Small intestine (tissue), 7 donors: ENCODE measurements at regions not wholly inside any gene's neighbourhood (a gene's known extent, or its start where the extent isn't known, plus 50 kb on each side); places are given as distances from the start of the nearest gene placed in this dataset.
A peak's percentile ranks its signal among the peaks of the same experiment; 100 is the strongest.

Experiments
- DNase-seq, 2 donors: peaks; one replicate each; pipeline versions ENCODE4 v3.0.0 to v3.0.0-alpha.2; 2013
- FAIRE-seq: peaks from 2 replicates; lab custom pipeline; 2012; peaks lifted over from hg19 to GRCh38; lab: Jason Lieb, UNC
- H3K27ac ChIP-seq, 3 donors: one replicate each; pipeline ENCODE4 v1.5.1; 2013; ENCODE audit warnings: low read length in 2 of 3, mild to moderate bottlenecking in 2 of 3, control low read depth in 1 of 3, inconsistent platforms in 1 of 3, low read depth in 1 of 3, moderate library complexity in 1 of 3
- H3K27me3 ChIP-seq, 3 donors: one replicate each; pipeline ENCODE4 v1.6.1; 2013; ENCODE audit warnings: low read length in 3 of 3, inconsistent platforms in 1 of 3; ENCODE audit not compliant: control insufficient read depth in 3 of 3, insufficient read depth in 3 of 3
- H3K36me3 ChIP-seq, 3 donors: one replicate each; pipeline ENCODE4 v1.6.1; 2013; ENCODE audit warnings: low read length in 3 of 3, inconsistent platforms in 1 of 3, low read depth in 1 of 3, mild to moderate bottlenecking in 1 of 3, moderate library complexity in 1 of 3; ENCODE audit not compliant: control insufficient read depth in 3 of 3, insufficient read depth in 2 of 3
- H3K4me1 ChIP-seq, 3 donors: one replicate each; pipeline ENCODE4 v1.6.1; 2013; ENCODE audit warnings: low read length in 2 of 3, inconsistent platforms in 1 of 3, low read depth in 1 of 3, mild to moderate bottlenecking in 1 of 3, moderate library complexity in 1 of 3; ENCODE audit not compliant: control insufficient read depth in 3 of 3, insufficient read depth in 2 of 3
- H3K4me3 ChIP-seq, 3 donors: one replicate each; pipeline ENCODE4 v1.5.1; 2013; ENCODE audit warnings: low read length in 3 of 3, control low read depth in 1 of 3, inconsistent platforms in 1 of 3, low read depth in 1 of 3, mild to moderate bottlenecking in 1 of 3, moderate library complexity in 1 of 3
- H3K9me3 ChIP-seq, 2 donors: one replicate each; pipeline ENCODE4 v1.6.1; 2013; ENCODE audit warnings: low read depth in 1 of 2, low read length in 1 of 2; ENCODE audit not compliant: control insufficient read depth in 2 of 2, insufficient read depth in 1 of 2
- WGBS, 3 donors: extraction: QIAGEN DNeasy Blood & Tissue Kit; methylation state at CpG; one replicate each; pipeline ENCODE4 v1.1.7; 2013; 5-methylcytosine and 5-hydroxymethylcytosine counted together
- donor health status: healthy with polysubstance abuse.
- donor health status: control.
- donor health status: control.
- donor health status: Bipolar disorder and iron deficiency.
- donor health status: healthy.

- no peaks in the 10 kb centered on the region for H3K9me3 ChIP-seq
- peak overlapping the region; percentile 47 to 87 (median 74) for H3K27ac ChIP-seq
- H3K36me3 ChIP-seq = no peaks in the 10 kb centered on the region
- WGBS, 3 donors = 19 to 56% (median 36%) methylated on average over 13 to 14 of the region's 14 CpGs
- no peaks in the 10 kb centered on the region for H3K27me3 ChIP-seq
- H3K4me1 ChIP-seq = peaks cover 0 to 10% (median 3%) of the 10 kb centered on the region in 3 donors
- no peak overlapping the region for H3K4me3 ChIP-seq
- DNase-seq = peak in 1 of 2 donors; percentile 68
- no peak for FAIRE-seq
Observed at GRCh38 chr4:184288451-184289178, 70.9 kb upstream of the ENPP6 start.

- WGBS, 3 donors = 8 to 26% (median 17%) methylated on average over 5 of the region's 5 CpGs
- Histone ChIP-seq H3K27ac (peak overlapping the region in 2 of 3 donors; percentile 47 to 82), H3K27me3 (no peaks in the 10 kb centered on the region), H3K4me1 (peaks cover 0 to 8% (median 3%) of the 10 kb centered on the region in 3 donors), H3K4me3 (no peak overlapping the region), H3K9me3 (no peaks in the 10 kb centered on the region), H3K36me3 (no peaks in the 10 kb centered on the region)
- peak; percentile 67 to 74 for DNase-seq
- no peak for FAIRE-seq
Observed at GRCh38 chr4:184287697-184288255, 70.1 kb upstream of the ENPP6 start.

GRCh38 chr4:184286358-184286757 is 68.7 kb upstream of the ENPP6 start:
- Histone ChIP-seq H3K36me3 (no peaks in the 10 kb centered on the region), H3K4me3 (no peak overlapping the region), H3K9me3 (no peaks in the 10 kb centered on the region), H3K27me3 (no peaks in the 10 kb centered on the region), H3K4me1 (peaks cover 0 to 12% (median 3%) of the 10 kb centered on the region in 3 donors), H3K27ac (no peak overlapping the region)
- 68 to 91% (median 85%) methylated on average over 4 of the region's 4 CpGs for WGBS, 3 donors
- FAIRE-seq (no peak), DNase-seq (no peak)

- Histone ChIP-seq H3K4me3 (no peak overlapping the region), H3K27ac (no peak overlapping the region), H3K4me1 (peaks cover 0 to 12% (median 3%) of the 10 kb centered on the region in 3 donors), H3K9me3 (no peaks in the 10 kb centered on the region), H3K27me3 (no peaks in the 10 kb centered on the region), H3K36me3 (no peaks in the 10 kb centered on the region)
- no peak for DNase-seq
- no peak for FAIRE-seq
- WGBS, 3 donors = 74 to 95% (median 92%) methylated on average over 2 of the region's 2 CpGs
Observed at GRCh38 chr4:184284742-184285141, 67.1 kb upstream of the ENPP6 start.

- Histone ChIP-seq H3K27me3 (no peaks in the 10 kb centered on the region), H3K4me1 (peaks cover 0 to 12% (median 3%) of the 10 kb centered on the region in 3 donors), H3K36me3 (no peaks in the 10 kb centered on the region), H3K9me3 (no peaks in the 10 kb centered on the region), H3K27ac (peak overlapping the region in 1 of 3 donors; percentile 86), H3K4me3 (no peak overlapping the region)
- DNase-seq (no peak), FAIRE-seq (no peak)
- WGBS, 3 donors = 81 to 93% (median 90%) methylated on average over 8 of the region's 8 CpGs
Observed at GRCh38 chr4:184284336-184284690, 66.6 kb upstream of the ENPP6 start.

GRCh38 chr4:184283659-184284335 is 66.1 kb upstream of the ENPP6 start:
- Histone ChIP-seq H3K27me3 (no peaks in the 10 kb centered on the region), H3K4me1 (peaks cover 0 to 12% (median 0%) of the 10 kb centered on the region in 3 donors), H3K9me3 (no peaks in the 10 kb centered on the region), H3K36me3 (no peaks in the 10 kb centered on the region), H3K27ac (peak overlapping the region in 1 of 3 donors; percentile 86), H3K4me3 (no peak overlapping the region)
- DNase-seq = no peak
- FAIRE-seq = no peak
- 80 to 92% (median 91%) methylated on average over 28 of the region's 28 CpGs for whole genome bisulfite sequencing, 3 donors

- peaks cover 0 to 12% (median 0%) of the 10 kb centered on the region in 3 donors for H3K4me1 ChIP-seq
- peak overlapping the region in 2 of 3 donors; percentile 2 to 86 for H3K27ac ChIP-seq
- no peaks in the 10 kb centered on the region for H3K36me3 ChIP-seq
- WGBS, 3 donors = 76 to 78% (median 76%) methylated on average over 9 of the region's 9 CpGs
- no peaks in the 10 kb centered on the region for H3K9me3 ChIP-seq
- H3K27me3 ChIP-seq = no peaks in the 10 kb centered on the region
- no peak overlapping the region for H3K4me3 ChIP-seq
- FAIRE-seq (no peak), DNase-seq (no peak)
Observed at GRCh38 chr4:184282895-184283654, 65.4 kb upstream of the ENPP6 start.

- FAIRE-seq (no peak), DNase-seq (peak; percentile 48 to 71)
- Histone ChIP-seq H3K4me1 (peaks cover 0 to 13% (median 0%) of the 10 kb centered on the region in 3 donors), H3K4me3 (no peak overlapping the region), H3K27ac (peak overlapping the region in 2 of 3 donors; percentile 24 to 69), H3K36me3 (no peaks in the 10 kb centered on the region), H3K27me3 (no peaks in the 10 kb centered on the region), H3K9me3 (peaks cover 0 to 4% of the 10 kb centered on the region in 2 donors)
- WGBS, 3 donors = 21 to 40% (median 27%) methylated on average over 8 of the region's 8 CpGs
Observed at GRCh38 chr4:184282251-184282713, 64.6 kb upstream of the ENPP6 start.
